IPS DF 6.9 (cell line): ENCODE measurements at regions not wholly inside any gene's neighbourhood (a gene's known extent, or its start where the extent isn't known, plus 50 kb on each side); places are given as distances from the start of the nearest gene placed in this dataset.

Experiments used
- DNase-seq: peaks from one replicate; pipeline ENCODE4 v3.0.0-alpha.2; 2013; ENCODE audit warnings: low read depth, low spot score
- H3K27ac ChIP-seq: one replicate; pipeline ENCODE4 v1.5.1; 2013; ENCODE audit warnings: low read length, control low read depth
- H3K27me3 ChIP-seq: 2 replicates; pipeline ENCODE4 v1.6.1; 2013; ENCODE audit warnings: mild to moderate bottlenecking, low read length; ENCODE audit not compliant: control insufficient read depth, insufficient read depth
- H3K36me3 ChIP-seq: 2 replicates; pipeline ENCODE4 v1.6.1; 2013; ENCODE audit warnings: low read length; ENCODE audit not compliant: control insufficient read depth, insufficient read depth
- H3K4me1 ChIP-seq: 2 replicates; pipeline ENCODE4 v1.6.1; 2013; ENCODE audit warnings: low read length; ENCODE audit not compliant: control insufficient read depth, insufficient read depth
- H3K4me3 ChIP-seq: 2 replicates; pipeline ENCODE4 v1.5.1; 2013; ENCODE audit warnings: mild to moderate bottlenecking, low read length
- H3K9me3 ChIP-seq: 2 replicates; pipeline ENCODE4 v1.6.1; 2013; ENCODE audit warnings: low read length, inconsistent platforms; ENCODE audit not compliant: control insufficient read depth, insufficient read depth
- WGBS: extraction: QIAGEN DNeasy Blood & Tissue Kit; methylation state at CpG from one replicate; pipeline ENCODE4 v1.1.7; 2013; ENCODE audit warnings: mixed read lengths, missing lambda C conversion rate; ENCODE audit not compliant: insufficient read length, insufficient coverage; 5-methylcytosine and 5-hydroxymethylcytosine counted together

DNA sequence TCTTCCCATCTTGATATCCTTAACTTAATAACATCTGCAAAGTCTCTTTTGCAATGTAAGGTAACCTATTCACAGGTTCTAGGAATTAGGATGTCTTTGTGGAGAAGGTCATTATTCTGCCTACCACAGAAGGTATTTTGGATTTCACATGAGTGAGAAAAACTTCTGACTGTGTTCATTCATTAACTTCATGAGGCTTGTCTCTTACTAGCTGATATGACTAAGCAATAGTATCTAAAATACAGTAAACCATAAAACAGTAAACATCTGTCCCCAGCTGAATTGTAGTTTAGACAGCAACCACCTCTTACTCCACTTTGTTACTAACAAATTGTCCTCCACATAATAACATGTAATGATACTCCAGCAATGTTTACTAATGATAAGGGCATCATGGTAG, 198.1 kb downstream of the SEC23A start:
- H3K36me3 ChIP-seq: no peaks in the 10 kb centered on the region
- DNase-seq: no peak
- H3K4me1 ChIP-seq: no peaks in the 10 kb centered on the region
- H3K27me3 ChIP-seq: no peaks in the 10 kb centered on the region
- H3K27ac ChIP-seq: no peak overlapping the region
- H3K4me3 ChIP-seq: no peak overlapping the region
- no peaks in the 10 kb centered on the region for H3K9me3 ChIP-seq

DNA sequence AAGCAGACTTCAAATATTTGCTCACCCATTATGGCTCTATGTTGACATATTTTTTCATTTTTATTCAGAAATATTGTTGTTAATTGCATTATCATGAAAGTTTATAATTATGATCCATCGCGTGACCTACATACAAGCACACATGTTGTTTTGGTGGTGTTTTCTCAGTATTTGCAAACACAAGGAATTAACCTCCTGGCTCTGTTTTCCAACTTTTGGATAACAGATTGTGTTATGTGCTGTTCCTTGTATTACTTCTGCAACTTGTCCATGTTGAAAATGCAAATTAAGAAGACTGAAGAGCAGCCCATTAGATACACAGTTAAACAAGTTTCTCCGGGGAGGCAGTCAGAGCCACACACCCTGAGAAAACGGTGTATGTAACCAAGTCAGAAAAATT, 201.2 kb downstream of the SEC23A start:
- Histone ChIP-seq H3K9me3 (no peaks in the 10 kb centered on the region), H3K36me3 (no peaks in the 10 kb centered on the region), H3K4me1 (no peaks in the 10 kb centered on the region), H3K4me3 (no peak overlapping the region), H3K27me3 (no peaks in the 10 kb centered on the region), H3K27ac (no peak overlapping the region)
- WGBS: no CpG with 5 or more reads among the region's 4 CpGs
- no peak for DNase-seq

DNA sequence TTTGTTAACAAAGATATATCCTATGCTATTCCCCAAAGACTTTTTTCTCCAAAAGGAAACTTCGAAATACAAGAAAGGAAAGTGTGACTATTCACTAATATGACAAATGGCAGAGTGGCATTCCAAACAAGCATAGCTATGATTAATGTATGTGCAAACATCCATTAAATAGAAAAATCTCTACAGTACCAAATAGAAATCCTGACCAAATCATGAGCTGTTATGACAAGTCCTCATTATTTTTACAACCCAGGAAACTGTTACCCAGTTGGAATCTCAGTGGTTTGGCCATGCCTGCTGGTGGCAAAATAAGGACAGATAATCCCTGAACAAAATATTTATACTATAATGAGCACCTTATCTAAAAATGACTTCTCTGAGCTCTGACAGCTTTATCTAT, 202.1 kb downstream of the SEC23A start:
- Histone ChIP-seq H3K27me3 (no peaks in the 10 kb centered on the region), H3K4me3 (no peak overlapping the region), H3K9me3 (no peaks in the 10 kb centered on the region), H3K36me3 (no peaks in the 10 kb centered on the region), H3K27ac (no peak overlapping the region), H3K4me1 (no peaks in the 10 kb centered on the region)
- DNase-seq: no peak
- WGBS: no CpG with 5 or more reads among the region's 1 CpG

GRCh38 chr14:38887696-38888095, 215.3 kb downstream of the SEC23A start:
- no peak overlapping the region for H3K4me3 ChIP-seq
- no peaks in the 10 kb centered on the region for H3K4me1 ChIP-seq
- DNase-seq: no peak
- H3K27me3 ChIP-seq: no peaks in the 10 kb centered on the region
- no peaks in the 10 kb centered on the region for H3K36me3 ChIP-seq
- H3K27ac ChIP-seq: no peak overlapping the region
- no peaks in the 10 kb centered on the region for H3K9me3 ChIP-seq
- WGBS: no CpG with 5 or more reads among the region's 2 CpGs

DNA sequence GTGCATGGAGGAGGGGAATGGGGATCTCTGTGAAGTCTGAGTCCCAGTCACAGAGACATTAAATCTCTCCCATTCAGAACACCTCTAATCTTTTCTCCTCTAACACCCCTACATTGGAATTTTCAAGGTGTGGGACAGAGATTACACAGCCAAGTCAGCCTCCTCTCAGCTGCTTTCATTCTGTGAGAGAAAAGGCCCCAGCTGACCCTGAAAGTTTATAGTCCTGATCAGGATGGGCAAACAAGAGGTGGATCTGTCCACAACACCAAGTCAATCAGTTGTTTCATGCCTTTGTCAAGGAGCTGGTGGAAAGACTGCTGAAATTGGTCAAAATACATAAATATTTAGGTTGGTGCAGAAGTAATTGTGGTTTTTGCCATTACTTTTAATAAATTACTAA, 218.9 kb downstream of the SEC23A start:
- Histone ChIP-seq H3K36me3 (no peaks in the 10 kb centered on the region), H3K4me1 (no peaks in the 10 kb centered on the region), H3K27ac (no peak overlapping the region), H3K9me3 (no peaks in the 10 kb centered on the region), H3K4me3 (no peak overlapping the region), H3K27me3 (no peaks in the 10 kb centered on the region)
- DNase-seq: no peak

DNA sequence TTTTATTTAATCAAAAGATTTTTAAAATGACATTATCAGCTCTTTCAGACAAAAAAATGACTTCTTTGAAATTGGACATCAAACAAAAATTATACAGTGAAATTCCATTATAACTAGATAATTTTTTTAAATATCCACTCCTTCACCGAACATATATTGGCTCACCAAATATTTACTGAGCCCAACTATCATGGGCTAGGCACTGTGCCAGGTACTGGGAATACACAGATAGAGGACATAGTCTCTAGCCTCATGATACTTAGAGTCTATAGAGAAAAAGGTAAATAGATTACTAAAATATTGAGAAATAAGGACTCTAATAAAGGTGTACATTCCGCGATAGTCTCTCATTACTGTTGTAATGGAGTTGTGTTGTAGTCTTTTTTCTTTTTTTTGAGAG, 219.9 kb downstream of the SEC23A start:
- DNase-seq: no peak
- no peak overlapping the region for H3K4me3 ChIP-seq
- H3K36me3 ChIP-seq: no peaks in the 10 kb centered on the region
- no peaks in the 10 kb centered on the region for H3K27me3 ChIP-seq
- H3K27ac ChIP-seq: no peak overlapping the region
- no peaks in the 10 kb centered on the region for H3K9me3 ChIP-seq
- no peaks in the 10 kb centered on the region for H3K4me1 ChIP-seq
- no CpG with 5 or more reads among the region's 3 CpGs for WGBS

DNA sequence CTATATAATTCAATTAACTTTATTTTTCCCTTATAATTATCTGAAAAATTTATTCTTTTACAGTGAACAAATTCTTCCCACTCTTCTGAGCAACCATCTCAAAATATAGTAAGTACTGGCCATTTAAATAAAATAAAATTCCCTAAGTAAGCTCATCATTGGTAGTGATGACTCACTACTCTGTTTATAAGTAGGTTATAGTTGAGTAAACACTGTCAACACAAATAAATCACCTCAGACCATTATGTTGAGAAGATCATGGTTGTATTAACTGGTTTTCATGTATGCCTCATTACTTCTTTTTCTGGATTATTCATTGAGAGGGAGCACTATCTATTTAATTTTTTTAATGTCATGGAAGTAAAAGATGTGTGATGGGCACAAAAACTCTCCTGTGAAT, 220.5 kb downstream of the SEC23A start:
- H3K4me3 ChIP-seq: no peak overlapping the region
- H3K9me3 ChIP-seq: no peaks in the 10 kb centered on the region
- H3K36me3 ChIP-seq: no peaks in the 10 kb centered on the region
- DNase-seq: no peak
- no peaks in the 10 kb centered on the region for H3K4me1 ChIP-seq
- H3K27me3 ChIP-seq: no peaks in the 10 kb centered on the region
- no peak overlapping the region for H3K27ac ChIP-seq

DNA sequence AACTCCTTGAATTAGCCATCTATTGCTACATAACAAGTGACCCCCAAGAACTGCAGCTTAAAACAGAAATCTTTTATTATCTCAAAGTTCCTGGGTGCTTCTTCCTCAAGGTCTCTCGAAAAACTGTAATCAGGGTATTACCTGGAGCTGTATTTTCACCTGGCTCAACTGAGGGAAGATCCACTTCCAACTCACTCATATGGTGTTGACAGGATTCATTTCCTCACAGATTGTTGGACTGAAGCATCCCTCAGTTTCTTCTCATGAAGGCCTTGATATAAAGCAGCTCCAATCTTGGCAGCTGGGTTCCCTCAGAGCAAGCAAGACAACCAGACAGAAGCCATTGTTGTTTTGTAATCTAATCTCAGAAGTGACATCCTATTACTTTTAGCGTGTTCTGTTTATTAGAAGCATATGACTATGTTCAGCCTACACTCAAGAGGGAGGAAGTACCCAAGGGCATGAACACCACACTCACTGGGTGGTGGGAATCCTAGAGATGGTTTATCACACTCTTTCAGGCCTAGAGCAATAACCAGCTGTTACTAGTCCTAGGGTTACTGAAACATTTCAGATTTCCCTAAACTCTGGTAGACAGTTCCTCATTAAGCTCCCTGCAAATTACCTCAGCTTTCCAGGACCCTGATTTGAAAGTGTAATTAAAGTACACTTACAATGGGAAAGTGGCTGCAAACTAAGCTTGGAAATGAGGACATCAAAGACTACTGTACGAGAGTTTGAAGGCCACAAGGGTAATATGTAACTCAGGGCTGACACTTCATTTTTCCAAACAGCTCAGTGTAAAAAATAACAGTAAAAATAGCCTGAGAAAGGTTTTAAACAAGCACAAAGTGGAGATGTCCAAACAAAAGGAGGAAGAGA, 222.2 kb downstream of the SEC23A start:
- no CpG with 5 or more reads among the region's 3 CpGs for WGBS
- no peaks in the 10 kb centered on the region for H3K4me1 ChIP-seq
- no peak overlapping the region for H3K4me3 ChIP-seq
- no peaks in the 10 kb centered on the region for H3K27me3 ChIP-seq
- no peak for DNase-seq
- H3K9me3 ChIP-seq: no peaks in the 10 kb centered on the region
- no peaks in the 10 kb centered on the region for H3K36me3 ChIP-seq
- H3K27ac ChIP-seq: no peak overlapping the region

DNA sequence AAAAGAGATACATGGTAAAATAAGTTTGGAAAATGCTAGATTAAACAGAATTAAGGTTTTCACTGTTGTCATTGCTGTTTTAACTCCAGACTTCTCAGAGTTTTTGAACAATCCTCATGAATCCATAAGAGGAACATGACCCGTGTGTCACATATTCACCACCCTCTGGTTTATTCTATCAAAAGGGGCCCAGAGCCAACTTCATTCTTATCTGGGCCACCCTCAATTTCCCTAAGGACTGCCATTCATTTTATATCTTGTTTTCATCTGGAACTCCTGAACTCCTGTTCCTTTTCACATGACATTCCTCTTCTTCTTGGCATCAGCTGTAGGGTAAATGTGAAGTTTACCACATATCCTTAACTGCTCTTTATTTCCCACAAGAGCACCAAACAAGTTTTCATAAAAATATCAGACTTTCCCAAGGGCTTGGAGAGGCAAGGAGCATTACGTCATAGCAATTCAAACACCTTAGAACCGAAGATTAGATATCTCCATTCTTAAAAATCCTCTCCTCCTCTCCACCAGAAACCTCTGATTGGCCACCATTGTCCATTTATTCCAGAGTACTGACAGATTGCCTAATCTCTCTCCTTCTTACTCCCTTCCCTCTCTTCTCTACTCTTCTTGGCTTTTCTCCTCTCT, 225.2 kb downstream of the SEC23A start:
- DNase-seq: no peak
- WGBS: no CpG with 5 or more reads among the region's 3 CpGs
- H3K9me3 ChIP-seq: no peaks in the 10 kb centered on the region

GRCh38 chr14:38874721-38875120, 228.3 kb downstream of the SEC23A start:
- H3K36me3 ChIP-seq: no peaks in the 10 kb centered on the region
- no peak overlapping the region for H3K4me3 ChIP-seq
- no peaks in the 10 kb centered on the region for H3K27me3 ChIP-seq
- no peak overlapping the region for H3K27ac ChIP-seq
- no peaks in the 10 kb centered on the region for H3K9me3 ChIP-seq
- H3K4me1 ChIP-seq: no peaks in the 10 kb centered on the region
- no CpG with 5 or more reads among the region's 2 CpGs for whole genome bisulfite sequencing
- no peak for DNase-seq

More for the DNA sequence above, 225.2 kb downstream of the SEC23A start:
- Histone ChIP-seq H3K27me3 (no peaks in the 10 kb centered on the region), H3K4me3 (no peak overlapping the region), H3K4me1 (no peaks in the 10 kb centered on the region), H3K36me3 (no peaks in the 10 kb centered on the region), H3K27ac (no peak overlapping the region)
